Mucosa of descending colon (tissue), 3 donors: ENCODE measurements at regions not wholly inside any gene's neighbourhood (a gene's known extent, or its start where the extent isn't known, plus 50 kb on each side); places are given as distances from the start of the nearest gene placed in this dataset.

Source experiments
- ATAC-seq: fragments of 200-7000 bp; cut with Tn5 transposase; one replicate; pipeline ENCODE4 v1.9.1; 2020; ENCODE audit warnings: mild to moderate bottlenecking, moderate library complexity
- DNase-seq, 3 donors: peaks; one replicate each; pipeline ENCODE4 v3.0.0-alpha.2; 2020
- H3K36me3 ChIP-seq: fragments of 200-600 bp; one replicate; pipeline ENCODE4 v1.8.0; 2021; ENCODE audit warnings: low read depth, mild to moderate bottlenecking
- H3K4me1 ChIP-seq: fragments of 200-600 bp; one replicate; pipeline ENCODE4 v1.8.0; 2021; ENCODE audit warnings: low read depth, mild to moderate bottlenecking
- H3K4me3 ChIP-seq: fragments of 200-600 bp; one replicate; pipeline ENCODE4 v1.8.0; 2021; ENCODE audit warnings: mild to moderate bottlenecking
- H3K9me3 ChIP-seq: fragments of 200-600 bp; one replicate; pipeline ENCODE4 v1.8.0; 2021; ENCODE audit warnings: mild to moderate bottlenecking
- intact Hi-C, 2 donors: fragments of 100-400 bp; cut with DNase I in 1 of 2; cut with micrococcal nuclease in 1 of 2; formaldehyde crosslinking; loops; one replicate each; pipeline versions ENCODE4 v1.11.0 to v1.11.1; 2022; cut with DNase I, micrococcal nuclease
- TF ChIP-seq, protein P1 (sequence below): fragments of 200-600 bp; IDR thresholded peaks from one replicate; pipeline ENCODE4 v1.8.0; 2022; ENCODE audit warnings: antibody characterized with exemption, mild to moderate bottlenecking
- donor health status: DM: no; HTN: no; CAD: no; lungs with moderate emphysema.
- donor health status: DM: no; HTN: no; CAD: no.
- donor health status: DM: no; HTN: yes; CAD: no.

GRCh38 chr10:30115626-30115940 lies 56.2 kb upstream of the JCAD start:
- intact Hi-C loops = no loop called here
- ATAC-seq = no peak
- no peak overlapping the region for H3K4me3 ChIP-seq

GRCh38 chr10:30114881-30115625 lies 55.7 kb upstream of the JCAD start:
- no peak overlapping the region for H3K4me3 ChIP-seq
- no peak for ATAC-seq
- H3K4me1 ChIP-seq = no peaks in the 10 kb centered on the region
- no peaks in the 10 kb centered on the region for H3K9me3 ChIP-seq
- H3K36me3 ChIP-seq = no peaks in the 10 kb centered on the region
- DNase-seq = peak in 1 of 3 donors; percentile 4
- intact Hi-C loops = no loop called here
- TF ChIP-seq, protein P1, sequence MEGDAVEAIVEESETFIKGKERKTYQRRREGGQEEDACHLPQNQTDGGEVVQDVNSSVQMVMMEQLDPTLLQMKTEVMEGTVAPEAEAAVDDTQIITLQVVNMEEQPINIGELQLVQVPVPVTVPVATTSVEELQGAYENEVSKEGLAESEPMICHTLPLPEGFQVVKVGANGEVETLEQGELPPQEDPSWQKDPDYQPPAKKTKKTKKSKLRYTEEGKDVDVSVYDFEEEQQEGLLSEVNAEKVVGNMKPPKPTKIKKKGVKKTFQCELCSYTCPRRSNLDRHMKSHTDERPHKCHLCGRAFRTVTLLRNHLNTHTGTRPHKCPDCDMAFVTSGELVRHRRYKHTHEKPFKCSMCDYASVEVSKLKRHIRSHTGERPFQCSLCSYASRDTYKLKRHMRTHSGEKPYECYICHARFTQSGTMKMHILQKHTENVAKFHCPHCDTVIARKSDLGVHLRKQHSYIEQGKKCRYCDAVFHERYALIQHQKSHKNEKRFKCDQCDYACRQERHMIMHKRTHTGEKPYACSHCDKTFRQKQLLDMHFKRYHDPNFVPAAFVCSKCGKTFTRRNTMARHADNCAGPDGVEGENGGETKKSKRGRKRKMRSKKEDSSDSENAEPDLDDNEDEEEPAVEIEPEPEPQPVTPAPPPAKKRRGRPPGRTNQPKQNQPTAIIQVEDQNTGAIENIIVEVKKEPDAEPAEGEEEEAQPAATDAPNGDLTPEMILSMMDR = no peak

More at GRCh38 chr10:30115626-30115940, 56.2 kb upstream of the JCAD start:
- DNase-seq = no peak
- no peaks in the 10 kb centered on the region for H3K9me3 ChIP-seq
- no peaks in the 10 kb centered on the region for H3K4me1 ChIP-seq
- TF ChIP-seq, protein P1 = no peak
- H3K36me3 ChIP-seq = no peaks in the 10 kb centered on the region

DNA sequence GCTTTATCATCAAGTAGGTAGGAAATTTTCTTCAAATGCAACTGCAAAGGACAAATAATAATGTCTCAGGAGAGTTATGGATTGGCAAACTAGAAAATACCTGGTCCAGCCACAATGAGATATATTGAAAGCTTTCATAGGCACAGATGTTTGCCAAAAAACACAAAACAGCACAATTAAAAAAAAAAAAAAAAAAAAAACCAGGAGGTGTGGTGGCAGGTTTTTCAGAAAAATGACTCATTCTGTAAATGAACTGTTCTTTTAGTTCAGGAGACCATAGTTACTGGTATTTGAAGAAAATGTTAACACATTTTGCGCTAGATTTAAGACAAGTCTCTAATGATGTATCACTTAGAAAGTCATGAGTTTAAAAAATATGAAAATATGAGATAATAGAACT lies 55.0 kb upstream of the JCAD start:
- Histone ChIP-seq H3K4me3 (no peak overlapping the region), H3K4me1 (no peaks in the 10 kb centered on the region), H3K36me3 (no peaks in the 10 kb centered on the region), H3K9me3 (no peaks in the 10 kb centered on the region)
- DNase-seq (no peak), ATAC-seq (no peak)
- intact Hi-C loops = no loop called here
- TF ChIP-seq, protein P1 = no peak

DNA sequence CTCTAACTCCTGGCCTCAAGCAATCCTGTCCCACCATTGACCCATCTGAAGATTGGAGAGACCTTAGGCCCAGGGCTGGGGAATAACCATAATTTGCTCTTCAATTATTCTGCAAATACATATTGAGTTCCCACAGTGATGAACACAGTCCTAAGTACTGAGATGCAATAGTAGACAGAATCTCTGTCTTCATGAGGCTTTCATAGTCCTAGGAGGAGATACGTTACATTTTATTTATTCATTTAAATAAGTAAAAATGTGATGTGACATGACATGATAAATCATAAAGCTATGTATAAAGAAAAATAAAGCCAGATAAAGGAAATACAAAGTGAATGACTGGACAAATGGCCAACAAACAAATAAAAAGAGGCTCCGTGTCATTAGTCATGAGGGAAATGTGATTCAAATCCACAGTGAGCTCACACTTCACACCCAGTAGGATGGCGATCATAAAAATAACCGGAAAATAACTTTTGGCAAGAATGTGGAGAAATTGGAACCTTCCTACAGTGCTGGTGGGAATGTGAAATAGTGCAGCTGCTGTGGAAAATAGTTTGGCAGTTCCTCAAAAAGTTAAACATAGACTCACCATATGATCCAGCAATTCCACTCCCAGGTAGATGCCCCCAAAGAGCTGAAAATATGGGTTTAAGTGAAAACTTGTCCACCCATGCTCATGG lies 52.1 kb upstream of the JCAD start:
- DNase-seq (no peak), ATAC-seq (no peak)
- Histone ChIP-seq H3K4me1 (no peaks in the 10 kb centered on the region), H3K4me3 (no peak overlapping the region), H3K36me3 (no peaks in the 10 kb centered on the region), H3K9me3 (no peaks in the 10 kb centered on the region)
- intact Hi-C loops = no loop called here
- TF ChIP-seq, protein P1 = no peak
